K562 (cell line): ENCODE measurements at regions not wholly inside any gene's neighbourhood (a gene's known extent, or its start where the extent isn't known, plus 50 kb on each side); places are given as distances from the start of the nearest gene placed in this dataset.

Experiments used
- ATAC-seq: fragments of 200-7000 bp; cut with Tn5 transposase; 3 replicates; pipeline ENCODE4 v1.9.1; 2020; ENCODE audit warnings: moderate library complexity
- BruUV-seq: library from RNA; stranded (reverse); fragments of 400-500 nt; replicated peaks from 2 replicates; lab custom pipeline; 2021; lab: Mats Ljungman, UMichigan
- CTCF ChIA-PET: fragments of 300-600 bp; formaldehyde crosslinking; extraction: SDS; loops from one replicate; lab custom pipeline; 2021; ENCODE audit warnings: low intra/inter-chr PET ratio; lab: Yijun Ruan, JAX
- POLR2A ChIA-PET: fragments of 300-600, 350-650 bp; sonication (Branson Sonifier 250); formaldehyde crosslinking; extraction: SDS; loops from one replicate; lab custom pipeline; 2021; ENCODE audit warnings: antibody characterized with exemption, inconsistent platforms; lab: Yijun Ruan, JAX
- DNase-seq, 4 experiments: peaks; one replicate each; pipeline versions ENCODE4 v3.0.0 to v3.0.0-alpha.2; 2011 to 2018; ENCODE audit warnings: low spot score in 3 of 4, mixed read lengths in 3 of 4; ENCODE audit errors: extremely low read depth in 1 of 4
- FAIRE-seq: peaks from 2 replicates; lab custom pipeline; 2011; peaks lifted over from hg19 to GRCh38; lab: Jason Lieb, UNC
- H2AFZ ChIP-seq: 2 replicates; pipeline ENCODE4 v1.6.0; 2011; ENCODE audit warnings: low read depth, low read length, control low read depth, inconsistent platforms
- H3K27ac ChIP-seq: fragments of 200-600 bp; 3 replicates; pipeline ENCODE4 v1.8.0; 2011; ENCODE audit warnings: low read depth, mild to moderate bottlenecking, control low read depth, inconsistent platforms, low read length, moderate library complexity, mixed read lengths; ENCODE audit errors: extremely low read depth
- H3K27me3 ChIP-seq, 2 experiments: fragments of 300-600 bp in 1 of 2; 2 replicates in 1 of 2; 3 replicates in 1 of 2; pipeline versions ENCODE4 v1.6.0 to v1.8.0; 2011; ENCODE audit warnings: inconsistent platforms in 2 of 2, low read length in 2 of 2, mild to moderate bottlenecking in 1 of 2, mixed read lengths in 1 of 2, moderate library complexity in 1 of 2; ENCODE audit not compliant: control insufficient read depth in 2 of 2, insufficient read depth in 2 of 2
- H3K36me3 ChIP-seq: fragments of 300-600 bp; 3 replicates; pipeline ENCODE4 v1.8.0; 2011; ENCODE audit warnings: mild to moderate bottlenecking, low read length, inconsistent platforms; ENCODE audit not compliant: control insufficient read depth, insufficient read depth
- H3K4me1 ChIP-seq, 2 experiments: fragments of 200-600 bp in 1 of 2; replicated peaks in 1 of 2; 2 replicates in 1 of 2; 3 replicates in 1 of 2; pipeline versions ENCODE4 v1.5.1 to v1.8.0; 2011; ENCODE audit warnings: inconsistent platforms in 2 of 2, low read length in 2 of 2, mild to moderate bottlenecking in 1 of 2, mixed read lengths in 1 of 2, moderate library complexity in 1 of 2; ENCODE audit not compliant: control insufficient read depth in 2 of 2, insufficient read depth in 2 of 2
- H3K4me2 ChIP-seq: 2 replicates; pipeline ENCODE4 v1.6.1; 2011; ENCODE audit warnings: low read length, control low read depth, inconsistent platforms, mixed read lengths; ENCODE audit not compliant: insufficient read depth
- H3K4me3 ChIP-seq: fragments of 200-600 bp; sonication (generic), shearing (Covaris generic); 2 replicates; pipeline ENCODE4 v1.5.1; 2016; ENCODE audit warnings: control low read depth, inconsistent platforms
- H3K79me2 ChIP-seq: fragments of 200-600 bp; 3 replicates; pipeline ENCODE4 v1.8.0; 2011; ENCODE audit warnings: low read length, inconsistent platforms; ENCODE audit not compliant: control insufficient read depth, insufficient read depth
- H3K9ac ChIP-seq, 2 experiments: 2 replicates each; pipeline versions ENCODE4 v1.6.0 to v1.6.1; 2011; ENCODE audit warnings: low read depth in 2 of 2, low read length in 2 of 2, control low read depth in 1 of 2, inconsistent platforms in 1 of 2, mild to moderate bottlenecking in 1 of 2, mixed read lengths in 1 of 2; ENCODE audit not compliant: insufficient read depth in 1 of 2
- H3K9me1 ChIP-seq: one replicate; pipeline ENCODE4 v1.6.0; 2011; ENCODE audit warnings: inconsistent platforms, mild to moderate bottlenecking, low read length, moderate library complexity; ENCODE audit not compliant: control insufficient read depth, insufficient read depth
- H3K9me3 ChIP-seq: replicated peaks from 2 replicates; pipeline ENCODE4 v1.5.1; 2011; ENCODE audit warnings: low read depth, low read length, inconsistent platforms; ENCODE audit not compliant: control insufficient read depth, insufficient read depth
- H4K20me1 ChIP-seq: replicated peaks from 2 replicates; pipeline ENCODE4 v1.6.1; 2011; ENCODE audit warnings: low read length, inconsistent platforms, mixed read lengths; ENCODE audit not compliant: control insufficient read depth, insufficient read depth
- E2F3 ChIP-seq: fragments of 250-450 bp; sonication (Bioruptor Pico); IDR thresholded peaks from 2 replicates; pipeline ENCODE4 v1.4.0; 2020; ENCODE audit warnings: mild to moderate bottlenecking
- KLF16 ChIP-seq: IDR thresholded peaks from 2 replicates; pipeline ENCODE4 v1.6.1; 2016; ENCODE audit warnings: antibody characterized with exemption
- RAD21 ChIP-seq, 2 experiments: fragments of 250-450 bp in 1 of 2; fragments of 450-650 bp in 1 of 2; sonication (Bioruptor Pico) in 1 of 2; formaldehyde crosslinking in 1 of 2; IDR thresholded peaks in 1 of 2; conservative IDR thresholded peaks in 1 of 2; 2 replicates each; pipeline versions ENCODE4 v1.4.0 to v1.8.0; 2020 to 2022; ENCODE audit warnings: mild to moderate bottlenecking in 2 of 2, moderate library complexity in 1 of 2
- SP2 ChIP-seq: IDR thresholded peaks from 2 replicates; pipeline ENCODE4 v1.6.1; 2011; ENCODE audit warnings: mild to moderate bottlenecking, low read depth, low read length, moderate library complexity; ENCODE audit not compliant: poor library complexity, severe bottlenecking; ENCODE audit errors: extremely low read depth
- WGBS: fragments of 100-300 bp; shearing (Covaris generic); methylation state at CpG from one replicate; pipeline ENCODE4 v1.1.6; 2016; ENCODE audit warnings: low coverage, mixed read lengths; ENCODE audit not compliant: insufficient coverage; ENCODE audit errors: missing lambda C conversion rate; 5-methylcytosine and 5-hydroxymethylcytosine counted together
- in situ Hi-C: fragments of 300-500 bp; cut with MboI; formaldehyde crosslinking; loops from 4 replicates; pipeline ENCODE4 v1.15.0; 2018; ENCODE audit warnings: inconsistent platforms, mixed read lengths
- intact Hi-C: fragments of 100-400 bp; cut with micrococcal nuclease; formaldehyde crosslinking; loops from 2 replicates; pipeline ENCODE4 v1.14.2; 2022
- TF ChIP-seq, protein P1 (sequence below), 3 experiments: IDR thresholded peaks in 2 of 3; conservative IDR thresholded peaks in 1 of 3; 2 replicates each; pipeline ENCODE4 v1.5.1; 2011 to 2012; ENCODE audit warnings: low read length in 3 of 3, mild to moderate bottlenecking in 3 of 3, control low read depth in 2 of 3, improper control_type of control experiment in 1 of 3, inconsistent platforms in 1 of 3, low read depth in 1 of 3, mixed read lengths in 1 of 3, moderate library complexity in 1 of 3; ENCODE audit not compliant: insufficient read depth in 2 of 3
- TF ChIP-seq, protein P2 (sequence below): sonication (generic); formaldehyde crosslinking; IDR thresholded peaks from 2 replicates; pipeline ENCODE4 v1.8.0; 2023; ENCODE audit warnings: missing genetic modification reagents, mild to moderate bottlenecking, borderline replicate concordance
- TF ChIP-seq, protein P3 (sequence below): IDR thresholded peaks from 2 replicates; pipeline ENCODE4 v1.6.1; 2016; ENCODE audit warnings: missing genetic modification characterization, missing compliant biosample characterization

DNA sequence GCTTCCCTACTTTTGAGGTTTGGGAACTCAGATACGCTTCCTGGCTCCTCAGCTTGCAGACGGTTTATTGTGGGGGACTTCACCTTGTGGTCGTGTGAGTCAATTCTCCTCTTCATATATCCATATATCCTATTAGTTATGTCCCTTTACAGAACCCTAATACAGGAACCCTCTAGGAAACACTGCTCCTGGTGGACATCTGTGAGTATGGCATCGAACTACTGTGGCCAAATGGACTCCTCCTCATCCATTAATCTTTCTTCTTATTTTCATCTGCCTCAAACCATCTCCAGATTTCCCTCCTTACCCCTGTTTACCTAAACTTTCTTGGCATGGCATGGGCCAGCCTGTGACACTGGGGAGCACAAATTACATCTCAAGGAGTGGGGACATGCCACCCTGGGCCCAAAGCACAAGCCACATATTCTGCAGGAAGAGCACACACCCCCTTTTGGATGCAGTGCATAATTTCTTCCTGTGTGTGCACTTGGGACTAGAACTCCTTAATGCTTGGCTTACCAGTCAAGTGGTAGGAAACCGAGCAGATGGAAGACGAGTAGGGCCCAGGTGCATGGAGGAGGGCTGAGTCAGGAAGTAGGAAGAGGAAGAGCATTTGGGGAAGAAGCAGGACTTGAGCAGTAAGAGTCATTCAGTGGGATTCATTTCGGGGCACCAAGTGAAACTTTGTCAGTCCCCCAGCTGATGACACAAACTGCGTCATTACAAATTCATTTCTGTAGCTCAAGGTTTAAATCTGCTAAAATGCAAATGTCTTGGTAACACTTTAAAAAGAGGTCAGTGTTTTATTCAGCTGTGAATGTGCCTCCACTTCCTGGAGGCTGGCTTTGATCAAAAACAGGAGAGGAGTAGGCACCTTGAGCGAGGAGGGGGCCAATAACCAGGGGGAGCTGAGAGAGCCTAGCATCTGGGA, 80.8 kb upstream of the PLXNA4 start:
- ATAC-seq, result peak; percentile 93
- Histone ChIP-seq H3K79me2 (no peaks in the 10 kb centered on the region), H3K9me3 (no peaks in the 10 kb centered on the region), H2AFZ (no peak overlapping the region), H4K20me1 (no peaks in the 10 kb centered on the region), H3K27ac (no peak overlapping the region), H3K9ac (no peak overlapping the region), H3K9me1 (no peaks in the 10 kb centered on the region), H3K4me2 (no peak overlapping the region), H3K4me1 (no peaks in the 10 kb centered on the region), H3K4me3 (no peak overlapping the region), H3K36me3 (no peaks in the 10 kb centered on the region), H3K27me3 (peaks cover 0 to 6% of the 10 kb centered on the region in 2 experiments; a peak in 1 of 5 replicates)
- intact Hi-C loops (no loop called here), in situ Hi-C loops (no loop called here)
- POLR2A ChIA-PET, result no interaction called here
- FAIRE-seq, result peak; percentile 77
- BruUV-seq, result no TSS peak
- DNase-seq, result peak; percentile 43 to 60 (median 56)
- TF ChIP-seq, protein P1, sequence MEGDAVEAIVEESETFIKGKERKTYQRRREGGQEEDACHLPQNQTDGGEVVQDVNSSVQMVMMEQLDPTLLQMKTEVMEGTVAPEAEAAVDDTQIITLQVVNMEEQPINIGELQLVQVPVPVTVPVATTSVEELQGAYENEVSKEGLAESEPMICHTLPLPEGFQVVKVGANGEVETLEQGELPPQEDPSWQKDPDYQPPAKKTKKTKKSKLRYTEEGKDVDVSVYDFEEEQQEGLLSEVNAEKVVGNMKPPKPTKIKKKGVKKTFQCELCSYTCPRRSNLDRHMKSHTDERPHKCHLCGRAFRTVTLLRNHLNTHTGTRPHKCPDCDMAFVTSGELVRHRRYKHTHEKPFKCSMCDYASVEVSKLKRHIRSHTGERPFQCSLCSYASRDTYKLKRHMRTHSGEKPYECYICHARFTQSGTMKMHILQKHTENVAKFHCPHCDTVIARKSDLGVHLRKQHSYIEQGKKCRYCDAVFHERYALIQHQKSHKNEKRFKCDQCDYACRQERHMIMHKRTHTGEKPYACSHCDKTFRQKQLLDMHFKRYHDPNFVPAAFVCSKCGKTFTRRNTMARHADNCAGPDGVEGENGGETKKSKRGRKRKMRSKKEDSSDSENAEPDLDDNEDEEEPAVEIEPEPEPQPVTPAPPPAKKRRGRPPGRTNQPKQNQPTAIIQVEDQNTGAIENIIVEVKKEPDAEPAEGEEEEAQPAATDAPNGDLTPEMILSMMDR (IDR thresholded peaks at IDR 0.05 in 2 of 3, conservative IDR thresholded peaks at IDR 0.05 in 1 of 3; ENCODE audit: insufficient read depth in 2 of 3, low read depth in 1 of 3, low read length in 3 of 3), result peak; percentile 44 to 73 (median 73)
- TF ChIP-seq, protein P2, sequence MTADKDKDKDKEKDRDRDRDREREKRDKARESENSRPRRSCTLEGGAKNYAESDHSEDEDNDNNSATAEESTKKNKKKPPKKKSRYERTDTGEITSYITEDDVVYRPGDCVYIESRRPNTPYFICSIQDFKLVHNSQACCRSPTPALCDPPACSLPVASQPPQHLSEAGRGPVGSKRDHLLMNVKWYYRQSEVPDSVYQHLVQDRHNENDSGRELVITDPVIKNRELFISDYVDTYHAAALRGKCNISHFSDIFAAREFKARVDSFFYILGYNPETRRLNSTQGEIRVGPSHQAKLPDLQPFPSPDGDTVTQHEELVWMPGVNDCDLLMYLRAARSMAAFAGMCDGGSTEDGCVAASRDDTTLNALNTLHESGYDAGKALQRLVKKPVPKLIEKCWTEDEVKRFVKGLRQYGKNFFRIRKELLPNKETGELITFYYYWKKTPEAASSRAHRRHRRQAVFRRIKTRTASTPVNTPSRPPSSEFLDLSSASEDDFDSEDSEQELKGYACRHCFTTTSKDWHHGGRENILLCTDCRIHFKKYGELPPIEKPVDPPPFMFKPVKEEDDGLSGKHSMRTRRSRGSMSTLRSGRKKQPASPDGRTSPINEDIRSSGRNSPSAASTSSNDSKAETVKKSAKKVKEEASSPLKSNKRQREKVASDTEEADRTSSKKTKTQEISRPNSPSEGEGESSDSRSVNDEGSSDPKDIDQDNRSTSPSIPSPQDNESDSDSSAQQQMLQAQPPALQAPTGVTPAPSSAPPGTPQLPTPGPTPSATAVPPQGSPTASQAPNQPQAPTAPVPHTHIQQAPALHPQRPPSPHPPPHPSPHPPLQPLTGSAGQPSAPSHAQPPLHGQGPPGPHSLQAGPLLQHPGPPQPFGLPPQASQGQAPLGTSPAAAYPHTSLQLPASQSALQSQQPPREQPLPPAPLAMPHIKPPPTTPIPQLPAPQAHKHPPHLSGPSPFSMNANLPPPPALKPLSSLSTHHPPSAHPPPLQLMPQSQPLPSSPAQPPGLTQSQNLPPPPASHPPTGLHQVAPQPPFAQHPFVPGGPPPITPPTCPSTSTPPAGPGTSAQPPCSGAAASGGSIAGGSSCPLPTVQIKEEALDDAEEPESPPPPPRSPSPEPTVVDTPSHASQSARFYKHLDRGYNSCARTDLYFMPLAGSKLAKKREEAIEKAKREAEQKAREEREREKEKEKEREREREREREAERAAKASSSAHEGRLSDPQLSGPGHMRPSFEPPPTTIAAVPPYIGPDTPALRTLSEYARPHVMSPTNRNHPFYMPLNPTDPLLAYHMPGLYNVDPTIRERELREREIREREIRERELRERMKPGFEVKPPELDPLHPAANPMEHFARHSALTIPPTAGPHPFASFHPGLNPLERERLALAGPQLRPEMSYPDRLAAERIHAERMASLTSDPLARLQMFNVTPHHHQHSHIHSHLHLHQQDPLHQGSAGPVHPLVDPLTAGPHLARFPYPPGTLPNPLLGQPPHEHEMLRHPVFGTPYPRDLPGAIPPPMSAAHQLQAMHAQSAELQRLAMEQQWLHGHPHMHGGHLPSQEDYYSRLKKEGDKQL (CRISPR knock-in tag), result no peak
- TF ChIP-seq RAD21 (CRISPR knock-in tag; conservative IDR thresholded peaks at IDR 0.05 in 1 of 2, IDR thresholded peaks at IDR 0.05 in 1 of 2) (peak in 1 of 2 experiments; percentile 25; a peak in 1 of 4 replicates), SP2 (no peak), E2F3 (CRISPR knock-in tag) (0 out of 2 replicates have a peak, but pooled peaks have one; percentile 36), KLF16 (0 out of 2 replicates have a peak, but pooled peaks have one; percentile 33)
- TF ChIP-seq, protein P3, sequence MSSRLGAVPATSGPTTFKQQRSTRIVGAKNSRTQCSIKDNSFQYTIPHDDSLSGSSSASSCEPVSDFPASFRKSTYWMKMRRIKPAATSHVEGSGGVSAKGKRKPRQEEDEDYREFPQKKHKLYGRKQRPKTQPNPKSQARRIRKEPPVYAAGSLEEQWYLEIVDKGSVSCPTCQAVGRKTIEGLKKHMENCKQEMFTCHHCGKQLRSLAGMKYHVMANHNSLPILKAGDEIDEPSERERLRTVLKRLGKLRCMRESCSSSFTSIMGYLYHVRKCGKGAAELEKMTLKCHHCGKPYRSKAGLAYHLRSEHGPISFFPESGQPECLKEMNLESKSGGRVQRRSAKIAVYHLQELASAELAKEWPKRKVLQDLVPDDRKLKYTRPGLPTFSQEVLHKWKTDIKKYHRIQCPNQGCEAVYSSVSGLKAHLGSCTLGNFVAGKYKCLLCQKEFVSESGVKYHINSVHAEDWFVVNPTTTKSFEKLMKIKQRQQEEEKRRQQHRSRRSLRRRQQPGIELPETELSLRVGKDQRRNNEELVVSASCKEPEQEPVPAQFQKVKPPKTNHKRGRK (tag), result no peak
- CTCF ChIA-PET, result no interaction called here
- under 1% methylated on average over 9 of the region's 9 CpGs for WGBS
